Inflammatory macrophage treated with lipopolysaccharide for 1 hour (primary cell): ENCODE measurements at regions not wholly inside any gene's neighbourhood (a gene's known extent, or its start where the extent isn't known, plus 50 kb on each side); places are given as distances from the start of the nearest gene placed in this dataset.
"Not testable (repeated sequence)": the region's sequence is repeated elsewhere in the genome, so short reads cannot be mapped to it uniquely, and the experiment has no call there.

Source experiments
- DNase-seq, 2 donors: peaks; one replicate each; pipeline ENCODE4 v3.0.0-alpha.2; 2020 to 2022

- no peak for DNase-seq
Measured at GRCh38 chr9:104334549-104334948, 169.5 kb upstream of the OR13F1 start.

GRCh38 chr9:104339692-104340091 is 164.4 kb upstream of the OR13F1 start:
- DNase-seq: no peak

- DNase-seq: no peak
Measured at GRCh38 chr9:104342552-104342951, 161.5 kb upstream of the OR13F1 start.

GRCh38 chr9:104345061-104345460 is 159.0 kb upstream of the OR13F1 start:
- DNase-seq: no peak

GRCh38 chr9:104350541-104350940 is 153.5 kb upstream of the OR13F1 start:
- DNase-seq: no peak

- DNase-seq: no peak
Measured at GRCh38 chr9:104351726-104352125, 152.3 kb upstream of the OR13F1 start.

- DNase-seq: no peak
Measured at GRCh38 chr9:104361207-104361606, 142.9 kb upstream of the OR13F1 start.

- DNase-seq: no peak
Measured at GRCh38 chr9:104362912-104363472, 141.1 kb upstream of the OR13F1 start.

GRCh38 chr9:104367507-104367906 is 136.6 kb upstream of the OR13F1 start:
- DNase-seq: no peak

- not testable (repeated sequence) for DNase-seq
Measured at GRCh38 chr9:104368318-104368717, 135.7 kb upstream of the OR13F1 start.

- DNase-seq: no peak
Measured at GRCh38 chr9:104374711-104375110, 129.4 kb upstream of the OR13F1 start.

GRCh38 chr9:104386013-104386412 is 118.0 kb upstream of the OR13F1 start:
- no peak for DNase-seq

GRCh38 chr9:104386425-104387069 is 117.5 kb upstream of the OR13F1 start:
- peak; percentile 1 to 28 for DNase-seq

GRCh38 chr9:104388071-104388470 is 116.0 kb upstream of the OR13F1 start:
- no peak for DNase-seq

GRCh38 chr9:104389341-104389740 is 114.7 kb upstream of the OR13F1 start:
- no peak for DNase-seq

GRCh38 chr9:104394901-104395300 is 109.2 kb upstream of the OR13F1 start:
- not testable (repeated sequence) for DNase-seq

- no peak for DNase-seq
Measured at GRCh38 chr9:104412238-104412637, 91.8 kb upstream of the OR13F1 start.

GRCh38 chr9:104416470-104416869 is 87.6 kb upstream of the OR13F1 start:
- DNase-seq: no peak

- no peak for DNase-seq
Measured at GRCh38 chr9:104417296-104417695, 86.8 kb upstream of the OR13F1 start.

- no peak for DNase-seq
Measured at GRCh38 chr9:104429031-104429546, 75.0 kb upstream of the OR13F1 start.

- no peak for DNase-seq
Measured at GRCh38 chr9:104435059-104435458, 69.0 kb upstream of the OR13F1 start.

- DNase-seq: no peak
Measured at GRCh38 chr9:104448036-104448435, 56.0 kb upstream of the OR13F1 start.
